ENCODE measurements at regions not wholly inside any gene's neighbourhood (a gene's known extent, or its start where the extent isn't known, plus 50 kb on each side); places are given as distances from the start of the nearest gene placed in this dataset.

- no peak for TF ChIP-seq POLR2AphosphoS2 (IDR thresholded peaks at IDR 0.05; ENCODE audit: low read length)
Measured at GRCh38 chr11:134792677-134793076, 380.6 kb upstream of the B3GAT1 start (continued).

GRCh38 chr11:134792044-134792443, 380.0 kb upstream of the B3GAT1 start:
- H3K79me2 ChIP-seq (ENCODE audit: control insufficient read depth, insufficient read depth, low read length) = no peaks in the 10 kb centered on the region
- ChIA-PET POLR2A (interaction anchor here (0.6 to 1.2 kb wide), 2 partner anchors 11 to 311 kb away, joined by 3 to 4 read pairs; no protein-coding TSS in a partner anchor), CTCF (ENCODE audit: low intra/inter-chr PET ratio) (no interaction called here)
- no peak for ATAC-seq
- no peaks in the 10 kb centered on the region for H3K36me3 ChIP-seq (ENCODE audit: control insufficient read depth, insufficient read depth, low read length)
- peaks cover 0 to 4% of the 10 kb centered on the region in 2 experiments; a peak in 1 of 5 replicates for H3K27me3 ChIP-seq (ENCODE audit: control insufficient read depth in 2 of 2, insufficient read depth in 2 of 2, low read length in 2 of 2)
- H3K27ac ChIP-seq (ENCODE audit: extremely low read depth, low read depth, low read length) = no peak overlapping the region
- H2AFZ ChIP-seq (ENCODE audit: low read depth, low read length) = no peak overlapping the region
- FAIRE-seq = no peak
- H3K9me1 ChIP-seq (ENCODE audit: control insufficient read depth, insufficient read depth, low read length) = no peaks in the 10 kb centered on the region
- H3K4me3 ChIP-seq = no peak overlapping the region
- no peak overlapping the region for H3K9ac ChIP-seq (ENCODE audit: insufficient read depth in 1 of 2, low read depth in 2 of 2, low read length in 2 of 2)
- no peak overlapping the region for H3K4me2 ChIP-seq (ENCODE audit: insufficient read depth, low read length)
- BruUV-seq (replicated peaks) = no TSS peak
- no peak for DNase-seq (ENCODE audit: extremely low read depth in 1 of 4, low spot score in 3 of 4)
- intact Hi-C loops (cut with micrococcal nuclease) = no loop called here
- H3K9me3 ChIP-seq (replicated peaks; ENCODE audit: control insufficient read depth, insufficient read depth, low read depth, low read length) = no peaks in the 10 kb centered on the region
- WGBS (ENCODE audit: insufficient coverage, low coverage, missing lambda C conversion rate) = 0% methylated on average over 7 of the region's 7 CpGs
- no peaks in the 10 kb centered on the region for H4K20me1 ChIP-seq (replicated peaks; ENCODE audit: control insufficient read depth, insufficient read depth, low read length)
- in situ Hi-C loops (cut with MboI) = no loop called here
- no peaks in the 10 kb centered on the region for H3K4me1 ChIP-seq (replicated peaks in 1 of 2; ENCODE audit: control insufficient read depth in 2 of 2, insufficient read depth in 2 of 2, low read length in 2 of 2)
- TF ChIP-seq TEAD4 (IDR thresholded peaks at IDR 0.05; ENCODE audit: low read length) (no peak), TEAD4 (CRISPR knock-in tag; IDR thresholded peaks at IDR 0.05; ENCODE audit: borderline replicate concordance) (no peak), CSDE1 (IDR thresholded peaks at IDR 0.05) (no peak), ZBTB8A (IDR thresholded peaks at IDR 0.05; ENCODE audit: partially characterized antibody) (no peak), THRAP3 (IDR thresholded peaks at IDR 0.05; ENCODE audit: borderline replicate concordance) (no peak), ZC3H4 (CRISPR knock-in tag; IDR thresholded peaks at IDR 0.05; ENCODE audit: borderline replicate concordance) (no peak), CBX3 (IDR thresholded peaks at IDR 0.05; ENCODE audit: borderline replicate concordance in 1 of 2, low read length in 2 of 2) (no peak), SRSF1 (IDR thresholded peaks at IDR 0.05; ENCODE audit: low read depth, low read length) (no peak), BRF2 (IDR thresholded peaks at IDR 0.05; ENCODE audit: borderline replicate concordance, insufficient read depth, insufficient read length) (no peak), STAT6 (CRISPR knock-in tag; IDR thresholded peaks at IDR 0.05) (no peak), NFE2L1 (tag; IDR thresholded peaks at IDR 0.05; ENCODE audit: borderline replicate concordance, low read depth) (no peak), PML (IDR thresholded peaks at IDR 0.05; ENCODE audit: low read length) (no peak), ZBED1 (IDR thresholded peaks at IDR 0.05) (no peak), MITF (IDR thresholded peaks at IDR 0.05) (no peak), TFAP4 (CRISPR knock-in tag; IDR thresholded peaks at IDR 0.05; ENCODE audit: borderline replicate concordance) (no peak)
